K562 (cell line): ENCODE measurements at regions not wholly inside any gene's neighbourhood (a gene's known extent, or its start where the extent isn't known, plus 50 kb on each side); places are given as distances from the start of the nearest gene placed in this dataset.

Experiments used
- ATAC-seq: fragments of 200-7000 bp; cut with Tn5 transposase; 3 replicates; pipeline ENCODE4 v1.9.1; 2020; ENCODE audit warnings: moderate library complexity
- BruUV-seq: library from RNA; stranded (reverse); fragments of 400-500 nt; replicated peaks from 2 replicates; lab custom pipeline; 2021; lab: Mats Ljungman, UMichigan
- CTCF ChIA-PET: fragments of 300-600 bp; formaldehyde crosslinking; extraction: SDS; loops from one replicate; lab custom pipeline; 2021; ENCODE audit warnings: low intra/inter-chr PET ratio; lab: Yijun Ruan, JAX
- POLR2A ChIA-PET: fragments of 300-600, 350-650 bp; sonication (Branson Sonifier 250); formaldehyde crosslinking; extraction: SDS; loops from one replicate; lab custom pipeline; 2021; ENCODE audit warnings: antibody characterized with exemption, inconsistent platforms; lab: Yijun Ruan, JAX
- DNase-seq, 4 experiments: peaks; one replicate each; pipeline versions ENCODE4 v3.0.0 to v3.0.0-alpha.2; 2011 to 2018; ENCODE audit warnings: low spot score in 3 of 4, mixed read lengths in 3 of 4; ENCODE audit errors: extremely low read depth in 1 of 4
- FAIRE-seq: peaks from 2 replicates; lab custom pipeline; 2011; peaks lifted over from hg19 to GRCh38; lab: Jason Lieb, UNC
- H2AFZ ChIP-seq: 2 replicates; pipeline ENCODE4 v1.6.0; 2011; ENCODE audit warnings: low read depth, low read length, control low read depth, inconsistent platforms
- H3K27ac ChIP-seq: fragments of 200-600 bp; 3 replicates; pipeline ENCODE4 v1.8.0; 2011; ENCODE audit warnings: low read depth, mild to moderate bottlenecking, control low read depth, inconsistent platforms, low read length, moderate library complexity, mixed read lengths; ENCODE audit errors: extremely low read depth
- H3K27me3 ChIP-seq, 2 experiments: fragments of 300-600 bp in 1 of 2; 2 replicates in 1 of 2; 3 replicates in 1 of 2; pipeline versions ENCODE4 v1.6.0 to v1.8.0; 2011; ENCODE audit warnings: inconsistent platforms in 2 of 2, low read length in 2 of 2, mild to moderate bottlenecking in 1 of 2, mixed read lengths in 1 of 2, moderate library complexity in 1 of 2; ENCODE audit not compliant: control insufficient read depth in 2 of 2, insufficient read depth in 2 of 2
- H3K36me3 ChIP-seq: fragments of 300-600 bp; 3 replicates; pipeline ENCODE4 v1.8.0; 2011; ENCODE audit warnings: mild to moderate bottlenecking, low read length, inconsistent platforms; ENCODE audit not compliant: control insufficient read depth, insufficient read depth
- H3K4me1 ChIP-seq, 2 experiments: fragments of 200-600 bp in 1 of 2; replicated peaks in 1 of 2; 2 replicates in 1 of 2; 3 replicates in 1 of 2; pipeline versions ENCODE4 v1.5.1 to v1.8.0; 2011; ENCODE audit warnings: inconsistent platforms in 2 of 2, low read length in 2 of 2, mild to moderate bottlenecking in 1 of 2, mixed read lengths in 1 of 2, moderate library complexity in 1 of 2; ENCODE audit not compliant: control insufficient read depth in 2 of 2, insufficient read depth in 2 of 2
- H3K4me2 ChIP-seq: 2 replicates; pipeline ENCODE4 v1.6.1; 2011; ENCODE audit warnings: low read length, control low read depth, inconsistent platforms, mixed read lengths; ENCODE audit not compliant: insufficient read depth
- H3K4me3 ChIP-seq: fragments of 200-600 bp; sonication (generic), shearing (Covaris generic); 2 replicates; pipeline ENCODE4 v1.5.1; 2016; ENCODE audit warnings: control low read depth, inconsistent platforms
- H3K79me2 ChIP-seq: fragments of 200-600 bp; 3 replicates; pipeline ENCODE4 v1.8.0; 2011; ENCODE audit warnings: low read length, inconsistent platforms; ENCODE audit not compliant: control insufficient read depth, insufficient read depth
- H3K9ac ChIP-seq, 2 experiments: 2 replicates each; pipeline versions ENCODE4 v1.6.0 to v1.6.1; 2011; ENCODE audit warnings: low read depth in 2 of 2, low read length in 2 of 2, control low read depth in 1 of 2, inconsistent platforms in 1 of 2, mild to moderate bottlenecking in 1 of 2, mixed read lengths in 1 of 2; ENCODE audit not compliant: insufficient read depth in 1 of 2
- H3K9me1 ChIP-seq: one replicate; pipeline ENCODE4 v1.6.0; 2011; ENCODE audit warnings: inconsistent platforms, mild to moderate bottlenecking, low read length, moderate library complexity; ENCODE audit not compliant: control insufficient read depth, insufficient read depth
- H3K9me3 ChIP-seq: replicated peaks from 2 replicates; pipeline ENCODE4 v1.5.1; 2011; ENCODE audit warnings: low read depth, low read length, inconsistent platforms; ENCODE audit not compliant: control insufficient read depth, insufficient read depth
- H4K20me1 ChIP-seq: replicated peaks from 2 replicates; pipeline ENCODE4 v1.6.1; 2011; ENCODE audit warnings: low read length, inconsistent platforms, mixed read lengths; ENCODE audit not compliant: control insufficient read depth, insufficient read depth
- C11orf30 ChIP-seq: fragments of 450-650 bp; IDR thresholded peaks from 2 replicates; pipeline ENCODE4 v1.6.1; 2016; ENCODE audit warnings: low read depth, mild to moderate bottlenecking
- FOXJ3 ChIP-seq: sonication (generic); formaldehyde crosslinking; IDR thresholded peaks from 2 replicates; pipeline ENCODE4 v1.4.0; 2020; ENCODE audit warnings: mild to moderate bottlenecking, missing genetic modification reagents
- FOXO4 ChIP-seq: fragments of 450-650 bp; formaldehyde crosslinking; IDR thresholded peaks from 2 replicates; pipeline ENCODE4 v1.4.0; 2020; ENCODE audit warnings: mild to moderate bottlenecking, moderate library complexity
- NONO ChIP-seq, 2 experiments: fragments of 200-400 bp in 1 of 2; fragments of 450-650 bp in 1 of 2; formaldehyde crosslinking in 1 of 2; IDR thresholded peaks; 2 replicates each; pipeline ENCODE4 v1.6.1; 2017; ENCODE audit warnings: low read depth in 2 of 2, mild to moderate bottlenecking in 2 of 2, moderate library complexity in 2 of 2, low read length in 1 of 2
- NR2C1 ChIP-seq, 2 experiments: fragments of 450-650 bp; IDR thresholded peaks; 2 replicates each; pipeline ENCODE4 v1.6.1; 2017; ENCODE audit warnings: mild to moderate bottlenecking in 2 of 2, antibody characterized with exemption in 1 of 2, inconsistent platforms in 1 of 2, missing compliant biosample characterization in 1 of 2, missing genetic modification characterization in 1 of 2
- NR4A1 ChIP-seq, 2 experiments: fragments of 250-450 bp in 1 of 2; fragments of 450-650 bp in 1 of 2; sonication (Bioruptor Pico) in 1 of 2; IDR thresholded peaks; 2 replicates each; pipeline versions ENCODE4 v1.4.0 to v1.6.1; 2016 to 2020; ENCODE audit warnings: mild to moderate bottlenecking in 2 of 2, missing compliant biosample characterization in 1 of 2, missing genetic modification characterization in 1 of 2, moderate library complexity in 1 of 2
- SMARCA4 ChIP-seq: fragments of 450-650 bp; IDR thresholded peaks from 2 replicates; pipeline ENCODE4 v1.6.1; 2016
- TFAM ChIP-seq: fragments of 250-450 bp; sonication (Bioruptor Pico); conservative IDR thresholded peaks from 2 replicates; pipeline ENCODE4 v1.5.0; 2021; ENCODE audit warnings: mild to moderate bottlenecking, moderate library complexity
- YBX1 ChIP-seq: fragments of 450-650 bp; IDR thresholded peaks from 2 replicates; pipeline ENCODE4 v1.7.1; 2016; ENCODE audit warnings: mild to moderate bottlenecking
- ZFPM2 ChIP-seq: fragments of 250-450 bp; sonication (Bioruptor Pico); IDR thresholded peaks from 2 replicates; pipeline ENCODE4 v1.5.1; 2022; ENCODE audit warnings: mild to moderate bottlenecking
- ZNF121 ChIP-seq: sonication (generic); formaldehyde crosslinking; conservative IDR thresholded peaks from 2 replicates; pipeline ENCODE4 v1.8.0; 2022; ENCODE audit warnings: missing genetic modification reagents
- ZNF146 ChIP-seq: IDR thresholded peaks from one replicate; pipeline ENCODE4 v1.6.1; 2018; ENCODE audit warnings: missing compliant biosample characterization; ENCODE audit not compliant: unreplicated experiment
- ZNF586 ChIP-seq: fragments of 450-650 bp; formaldehyde crosslinking; conservative IDR thresholded peaks from 2 replicates; pipeline ENCODE4 v1.4.0; 2020; ENCODE audit warnings: mild to moderate bottlenecking, moderate library complexity
- ZNF75A ChIP-seq: fragments of 450-650 bp; formaldehyde crosslinking; IDR thresholded peaks from 2 replicates; pipeline ENCODE4 v1.4.0; 2020; ENCODE audit warnings: mild to moderate bottlenecking
- WGBS: fragments of 100-300 bp; shearing (Covaris generic); methylation state at CpG from one replicate; pipeline ENCODE4 v1.1.6; 2016; ENCODE audit warnings: low coverage, mixed read lengths; ENCODE audit not compliant: insufficient coverage; ENCODE audit errors: missing lambda C conversion rate; 5-methylcytosine and 5-hydroxymethylcytosine counted together
- in situ Hi-C: fragments of 300-500 bp; cut with MboI; formaldehyde crosslinking; loops from 4 replicates; pipeline ENCODE4 v1.15.0; 2018; ENCODE audit warnings: inconsistent platforms, mixed read lengths
- intact Hi-C: fragments of 100-400 bp; cut with micrococcal nuclease; formaldehyde crosslinking; loops from 2 replicates; pipeline ENCODE4 v1.14.2; 2022
- TF ChIP-seq, protein P1 (sequence below): fragments of 250-450 bp; sonication (Bioruptor Pico); IDR thresholded peaks from 2 replicates; pipeline ENCODE4 v1.4.0; 2020
- TF ChIP-seq, protein P2 (sequence below): IDR thresholded peaks from 2 replicates; pipeline ENCODE4 v1.6.1; 2012; ENCODE audit warnings: low read depth, low read length, improper control_type of control experiment, borderline replicate concordance

- ChIA-PET POLR2A (no interaction called here), CTCF (no interaction called here)
- 0% methylated on average over 1 of the region's 1 CpG for WGBS
- in situ Hi-C loops = no loop called here
- BruUV-seq = no TSS peak
- no peak overlapping the region for H2AFZ ChIP-seq
- H3K36me3 ChIP-seq = no peaks in the 10 kb centered on the region
- intact Hi-C loops = no loop called here
- H3K4me3 ChIP-seq = no peak overlapping the region
- no peaks in the 10 kb centered on the region; a peak in 1 of 5 replicates for H3K4me1 ChIP-seq
- no peak overlapping the region for H3K4me2 ChIP-seq
- H4K20me1 ChIP-seq = no peaks in the 10 kb centered on the region
- no peak overlapping the region for H3K27ac ChIP-seq
- FAIRE-seq = no peak
- no peaks in the 10 kb centered on the region for H3K27me3 ChIP-seq
- no peak for ATAC-seq
- no peaks in the 10 kb centered on the region for H3K9me1 ChIP-seq
- peaks cover 2% of the 10 kb centered on the region; the same call in 1 of the 2 replicates for H3K9me3 ChIP-seq
- no peaks in the 10 kb centered on the region for H3K79me2 ChIP-seq
- no peak overlapping the region for H3K9ac ChIP-seq
- no peak for DNase-seq
- no peak for TF ChIP-seq FOXO4 (CRISPR knock-in tag)
- TF ChIP-seq TFAM (CRISPR knock-in tag) = no peak
- TF ChIP-seq ZFPM2 (CRISPR knock-in tag) = no peak
- no peak for TF ChIP-seq ZNF75A (CRISPR knock-in tag)
- no peak for TF ChIP-seq FOXJ3 (CRISPR knock-in tag)
- TF ChIP-seq, protein P1, sequence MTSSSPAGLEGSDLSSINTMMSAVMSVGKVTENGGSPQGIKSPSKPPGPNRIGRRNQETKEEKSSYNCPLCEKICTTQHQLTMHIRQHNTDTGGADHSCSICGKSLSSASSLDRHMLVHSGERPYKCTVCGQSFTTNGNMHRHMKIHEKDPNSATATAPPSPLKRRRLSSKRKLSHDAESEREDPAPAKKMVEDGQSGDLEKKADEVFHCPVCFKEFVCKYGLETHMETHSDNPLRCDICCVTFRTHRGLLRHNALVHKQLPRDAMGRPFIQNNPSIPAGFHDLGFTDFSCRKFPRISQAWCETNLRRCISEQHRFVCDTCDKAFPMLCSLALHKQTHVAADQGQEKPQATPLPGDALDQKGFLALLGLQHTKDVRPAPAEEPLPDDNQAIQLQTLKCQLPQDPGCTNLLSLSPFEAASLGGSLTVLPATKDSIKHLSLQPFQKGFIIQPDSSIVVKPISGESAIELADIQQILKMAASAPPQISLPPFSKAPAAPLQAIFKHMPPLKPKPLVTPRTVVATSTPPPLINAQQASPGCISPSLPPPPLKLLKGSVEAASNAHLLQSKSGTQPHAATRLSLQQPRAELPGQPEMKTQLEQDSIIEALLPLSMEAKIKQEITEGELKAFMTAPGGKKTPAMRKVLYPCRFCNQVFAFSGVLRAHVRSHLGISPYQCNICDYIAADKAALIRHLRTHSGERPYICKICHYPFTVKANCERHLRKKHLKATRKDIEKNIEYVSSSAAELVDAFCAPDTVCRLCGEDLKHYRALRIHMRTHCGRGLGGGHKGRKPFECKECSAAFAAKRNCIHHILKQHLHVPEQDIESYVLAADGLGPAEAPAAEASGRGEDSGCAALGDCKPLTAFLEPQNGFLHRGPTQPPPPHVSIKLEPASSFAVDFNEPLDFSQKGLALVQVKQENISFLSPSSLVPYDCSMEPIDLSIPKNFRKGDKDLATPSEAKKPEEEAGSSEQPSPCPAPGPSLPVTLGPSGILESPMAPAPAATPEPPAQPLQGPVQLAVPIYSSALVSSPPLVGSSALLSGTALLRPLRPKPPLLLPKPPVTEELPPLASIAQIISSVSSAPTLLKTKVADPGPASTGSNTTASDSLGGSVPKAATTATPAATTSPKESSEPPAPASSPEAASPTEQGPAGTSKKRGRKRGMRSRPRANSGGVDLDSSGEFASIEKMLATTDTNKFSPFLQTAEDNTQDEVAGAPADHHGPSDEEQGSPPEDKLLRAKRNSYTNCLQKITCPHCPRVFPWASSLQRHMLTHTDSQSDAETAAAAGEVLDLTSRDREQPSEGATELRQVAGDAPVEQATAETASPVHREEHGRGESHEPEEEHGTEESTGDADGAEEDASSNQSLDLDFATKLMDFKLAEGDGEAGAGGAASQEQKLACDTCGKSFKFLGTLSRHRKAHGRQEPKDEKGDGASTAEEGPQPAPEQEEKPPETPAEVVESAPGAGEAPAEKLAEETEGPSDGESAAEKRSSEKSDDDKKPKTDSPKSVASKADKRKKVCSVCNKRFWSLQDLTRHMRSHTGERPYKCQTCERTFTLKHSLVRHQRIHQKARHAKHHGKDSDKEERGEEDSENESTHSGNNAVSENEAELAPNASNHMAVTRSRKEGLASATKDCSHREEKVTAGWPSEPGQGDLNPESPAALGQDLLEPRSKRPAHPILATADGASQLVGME (CRISPR knock-in tag) = no peak
- TF ChIP-seq C11orf30 = no peak
- TF ChIP-seq ZNF146 (CRISPR knock-in tag) = no peak
- no peak for TF ChIP-seq NR2C1 (IDR thresholded peaks at IDR 0.05)
- no peak for TF ChIP-seq NR2C1 (tag; IDR thresholded peaks at IDR 0.05)
- no peak for TF ChIP-seq ZNF121 (CRISPR knock-in tag)
- no peak for TF ChIP-seq SMARCA4
- TF ChIP-seq, protein P2, sequence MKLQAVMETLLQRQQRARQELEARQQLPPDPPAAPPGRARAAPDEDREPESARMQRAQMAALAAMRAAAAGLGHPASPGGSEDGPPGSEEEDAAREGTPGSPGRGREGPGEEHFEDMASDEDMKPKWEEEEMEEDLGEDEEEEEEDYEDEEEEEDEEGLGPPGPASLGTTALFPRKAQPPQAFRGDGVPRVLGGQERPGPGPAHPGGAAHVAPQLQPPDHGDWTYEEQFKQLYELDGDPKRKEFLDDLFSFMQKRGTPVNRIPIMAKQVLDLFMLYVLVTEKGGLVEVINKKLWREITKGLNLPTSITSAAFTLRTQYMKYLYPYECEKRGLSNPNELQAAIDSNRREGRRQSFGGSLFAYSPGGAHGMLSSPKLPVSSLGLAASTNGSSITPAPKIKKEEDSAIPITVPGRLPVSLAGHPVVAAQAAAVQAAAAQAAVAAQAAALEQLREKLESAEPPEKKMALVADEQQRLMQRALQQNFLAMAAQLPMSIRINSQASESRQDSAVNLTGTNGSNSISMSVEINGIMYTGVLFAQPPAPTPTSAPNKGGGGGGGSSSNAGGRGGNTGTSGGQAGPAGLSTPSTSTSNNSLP = no peak
- no peak for TF ChIP-seq YBX1
- no peak for TF ChIP-seq NONO (IDR thresholded peaks at IDR 0.05; ENCODE audit: low read depth in 2 of 2, low read length in 1 of 2)
- no peak for TF ChIP-seq NR4A1 (CRISPR knock-in tag; IDR thresholded peaks at IDR 0.05)
- no peak for TF ChIP-seq NR4A1 (tag; IDR thresholded peaks at IDR 0.05)
- TF ChIP-seq ZNF586 (CRISPR knock-in tag) = no peak
These were observed 590.7 kb upstream of the SGO1 start for GRCh38 chr3:20776692-20777091.
